Motor neuron (in vitro differentiated cells): ENCODE measurements at regions not wholly inside any gene's neighbourhood (a gene's known extent, or its start where the extent isn't known, plus 50 kb on each side); places are given as distances from the start of the nearest gene placed in this dataset.
"Not testable (repeated sequence)": the region's sequence is repeated elsewhere in the genome, so short reads cannot be mapped to it uniquely, and the experiment has no call there.

Source experiments
- ATAC-seq, 8 experiments: fragments of 200-7000 bp; cut with Tn5 transposase; replicated peaks in 6 of 8; 2 replicates each; pipeline ENCODE4 v1.8.0; 2021; ENCODE audit warnings: mild to moderate bottlenecking in 8 of 8, moderate library complexity in 8 of 8
- H3K27ac ChIP-seq, 2 donors: fragments of 250-450 bp; sonication (Bioruptor Pico); 2 replicates each; pipeline ENCODE4 v1.9.0; 2021; ENCODE audit warnings: antibody characterized with exemption in 2 of 2, mild to moderate bottlenecking in 2 of 2, moderate library complexity in 1 of 2
- H3K4me1 ChIP-seq, 2 donors: fragments of 250-450 bp; sonication (Bioruptor Pico); replicated peaks in 1 of 2; 2 replicates each; pipeline ENCODE4 v1.6.1; 2021; ENCODE audit warnings: antibody characterized with exemption in 2 of 2, mild to moderate bottlenecking in 2 of 2, moderate library complexity in 1 of 2
- H3K4me3 ChIP-seq, 5 donors: fragments of 250-450 bp; sonication (Bioruptor Pico); 2 replicates each; pipeline ENCODE4 v1.9.0; 2021; ENCODE audit warnings: antibody characterized with exemption in 5 of 5, mild to moderate bottlenecking in 5 of 5, moderate library complexity in 4 of 5
- WGBS, 10 experiments: fragments of 450-650 bp; shearing (Covaris generic); methylation state at CpG; one replicate each; pipeline ENCODE4 v1.0.0; 2022; 5-methylcytosine and 5-hydroxymethylcytosine counted together
- in situ Hi-C, 9 experiments: fragments of 400-800 bp; cut with MboI; loops; one replicate each; pipeline ENCODE4 v1.15.0; 2021; ENCODE audit warnings: low sequenced_read_pairs in 9 of 9, low pct_unique_long_range_greater_than_20kb in 2 of 9; ENCODE audit not compliant: unreplicated experiment in 9 of 9

DNA sequence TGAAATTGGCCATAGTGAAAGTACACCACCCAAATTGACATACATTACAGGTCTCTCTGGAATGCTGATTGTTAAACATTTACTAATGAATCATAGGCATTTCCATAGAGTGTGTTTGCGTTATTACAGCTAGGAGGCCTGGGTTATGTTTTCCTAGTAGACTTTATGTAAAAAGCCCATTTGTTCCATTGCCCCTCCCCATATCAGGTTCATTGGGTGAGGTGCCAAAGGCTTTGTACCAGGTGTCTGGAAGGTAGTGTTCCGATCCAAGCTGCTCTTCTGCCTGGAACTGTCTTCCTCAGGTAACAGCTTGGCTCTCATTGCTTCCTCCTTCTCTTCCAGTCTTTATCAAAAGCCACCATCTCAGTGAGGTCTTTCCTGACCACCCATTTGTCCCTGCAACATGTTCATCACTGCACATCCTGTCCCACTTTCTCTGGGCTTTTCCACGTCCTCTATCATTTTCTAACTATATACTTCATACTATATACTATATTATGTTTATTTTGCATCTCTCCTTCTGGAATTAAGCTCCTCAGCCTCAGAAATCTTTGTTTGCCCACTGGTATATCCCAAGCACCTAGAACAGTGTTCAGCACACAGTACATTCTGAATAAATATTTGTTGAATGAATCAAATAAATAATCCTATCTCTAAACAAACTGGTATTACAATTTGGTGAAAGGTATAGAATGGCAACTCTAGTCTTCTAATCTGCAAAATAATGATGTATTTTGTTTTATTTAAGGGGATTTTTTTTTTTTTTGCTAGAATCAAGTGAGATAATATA lies 252.3 kb downstream of the KTN1 start:
- in situ Hi-C loops = no loop called here
- ATAC-seq = peak in 3 of 8 experiments; percentile 47 to 98 (median 89)
- WGBS, 10 experiments = 30 to 100% (median 87%) methylated on average over 1 to 3 of the region's 3 CpGs

DNA sequence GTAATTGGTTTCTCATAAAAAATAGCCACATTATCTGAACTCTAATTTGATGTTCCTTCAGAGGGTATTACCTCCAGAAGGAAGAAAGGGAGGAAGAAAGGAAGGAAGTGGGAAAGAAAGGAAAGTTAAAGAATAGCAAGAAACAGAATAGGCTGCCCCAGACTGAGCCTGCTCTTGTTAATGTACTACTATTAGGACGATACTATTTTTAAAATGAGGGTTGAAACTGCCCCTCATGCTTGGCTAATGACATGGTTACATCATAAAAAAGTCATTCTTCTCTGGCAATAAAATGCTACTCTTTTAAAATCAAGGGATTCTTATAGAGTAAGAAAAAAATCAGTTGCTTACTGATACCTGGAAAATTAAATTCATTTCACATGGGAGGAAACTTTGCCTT lies 253.0 kb downstream of the KTN1 start:
- no peak for ATAC-seq
- Histone ChIP-seq H3K4me1 (peaks cover 7 to 10% of the 10 kb centered on the region in 2 donors), H3K4me3 (no peak overlapping the region), H3K27ac (no peak overlapping the region)
- in situ Hi-C loops = no loop called here
- 43 to 100% (median 83%) methylated on average over 1 of the region's 1 CpG; no CpG with 5 or more reads in 2 of the 10 experiments for WGBS, 10 experiments

More for the DNA sequence above, 252.3 kb downstream of the KTN1 start:
- H3K27ac ChIP-seq = no peak overlapping the region
- H3K4me3 ChIP-seq = no peak overlapping the region
- H3K4me1 ChIP-seq = peaks cover 7 to 10% of the 10 kb centered on the region in 2 donors

DNA sequence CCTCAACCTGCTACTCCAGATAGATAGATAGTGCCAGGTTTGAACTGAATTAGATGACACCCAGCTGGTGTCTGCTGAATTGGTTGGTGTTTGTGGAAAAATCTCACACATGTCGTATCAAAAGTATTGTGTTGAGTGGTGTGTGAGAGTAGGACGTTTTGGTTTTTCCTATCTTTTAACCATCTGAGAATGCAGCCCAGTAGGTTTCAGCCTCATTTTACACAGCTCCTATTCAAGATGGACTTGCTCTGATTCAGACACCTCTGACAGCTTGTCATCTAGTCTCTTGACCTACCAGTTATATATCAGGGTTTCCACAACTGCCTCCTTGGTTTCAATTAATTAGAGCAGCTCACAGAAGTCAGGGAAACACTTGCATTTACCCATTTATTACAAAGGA lies 254.4 kb downstream of the KTN1 start:
- in situ Hi-C loops = no loop called here
- peaks cover 7 to 10% of the 10 kb centered on the region in 2 donors for H3K4me1 ChIP-seq
- no peak overlapping the region for H3K4me3 ChIP-seq
- H3K27ac ChIP-seq = no peak overlapping the region
- no peak for ATAC-seq
- WGBS, 10 experiments = 30 to 92% (median 75%) methylated on average over 1 to 2 of the region's 2 CpGs; no CpG with 5 or more reads in 3 of the 10 experiments

DNA sequence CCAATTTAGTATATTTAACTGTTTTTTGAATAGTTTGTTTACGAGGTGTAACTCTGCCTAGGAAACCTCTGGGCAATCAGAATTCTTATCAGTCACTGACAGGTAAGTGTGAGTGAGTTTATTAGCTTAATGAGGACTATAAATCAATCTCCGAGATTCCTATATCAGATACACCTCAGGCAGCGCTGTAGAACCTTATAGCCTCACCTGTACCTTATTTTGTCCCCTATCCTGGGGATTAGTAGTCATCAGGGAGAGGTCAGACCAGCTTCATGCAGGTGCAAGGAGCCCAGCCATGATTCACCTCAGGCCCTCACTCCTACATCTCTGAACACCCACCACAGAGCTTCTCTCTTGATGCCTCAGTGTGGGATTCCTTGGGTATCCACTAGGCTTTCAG lies 256.0 kb downstream of the KTN1 start:
- Histone ChIP-seq H3K4me3 (no peak overlapping the region), H3K27ac (no peak overlapping the region), H3K4me1 (peaks cover 6 to 10% of the 10 kb centered on the region in 2 donors)
- in situ Hi-C loops = no loop called here
- no peak for ATAC-seq
- WGBS, 10 experiments = 27 to 100% (median 66%) methylated on average over 1 to 3 of the region's 3 CpGs; no CpG with 5 or more reads in 2 of the 10 experiments

DNA sequence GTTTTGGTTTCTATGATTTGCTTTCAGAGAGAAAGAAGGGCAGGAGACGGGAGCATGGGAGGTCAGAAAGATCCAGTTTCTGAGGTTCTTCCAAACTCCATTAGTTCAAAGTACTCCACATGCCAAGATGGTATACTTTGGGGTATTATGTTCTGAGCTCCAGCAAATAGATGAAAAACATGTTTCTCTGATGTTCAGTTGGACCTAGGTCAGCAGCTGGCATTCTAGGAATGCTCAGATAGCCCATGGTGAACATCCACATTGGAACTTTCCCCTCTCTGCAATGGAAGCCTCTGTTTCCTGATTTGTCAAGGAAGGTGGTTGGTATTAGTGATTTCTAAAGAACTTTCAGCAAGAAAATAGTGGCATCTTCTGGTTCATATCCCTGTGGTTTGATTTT lies 257.5 kb downstream of the KTN1 start:
- no peak for ATAC-seq
- no peak overlapping the region for H3K4me3 ChIP-seq
- in situ Hi-C loops = no loop called here
- no peaks in the 10 kb centered on the region for H3K4me1 ChIP-seq
- WGBS, 10 experiments = 17 to 100% (median 100%) methylated on average over 1 of the region's 1 CpG; no CpG with 5 or more reads in 5 of the 10 experiments
- no peak overlapping the region for H3K27ac ChIP-seq

DNA sequence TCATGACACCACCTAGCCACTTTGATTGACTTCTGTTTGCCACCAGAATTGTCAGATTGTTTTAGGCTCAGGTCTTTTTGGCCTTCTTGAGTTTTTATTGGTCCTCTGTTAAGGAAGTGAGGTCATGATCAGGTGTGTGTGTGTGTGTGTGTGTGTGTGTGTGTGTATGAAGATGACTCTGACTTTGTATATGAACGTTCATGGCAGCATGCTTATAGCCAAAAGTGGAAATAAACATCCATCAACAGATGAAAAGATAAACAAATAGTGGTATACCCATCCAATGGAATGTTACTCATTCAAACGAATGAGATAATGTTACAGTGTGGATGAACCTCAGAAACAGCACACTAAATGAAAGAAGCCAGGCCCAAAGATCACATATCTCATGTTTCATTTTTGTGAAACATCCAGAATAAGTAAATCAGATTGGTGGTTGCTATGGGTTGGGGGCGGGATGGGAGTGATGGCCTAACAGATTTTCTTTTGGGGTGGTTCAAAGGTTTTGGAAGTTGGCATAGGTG lies 258.6 kb downstream of the KTN1 start:
- no peak for ATAC-seq
- H3K4me3 ChIP-seq = no peak overlapping the region
- no peaks in the 10 kb centered on the region for H3K4me1 ChIP-seq
- in situ Hi-C loops = no loop called here
- H3K27ac ChIP-seq = no peak overlapping the region
- WGBS, 10 experiments = 13 to 94% (median 67%) methylated on average over 1 to 3 of the region's 3 CpGs; no CpG with 5 or more reads in 3 of the 10 experiments

DNA sequence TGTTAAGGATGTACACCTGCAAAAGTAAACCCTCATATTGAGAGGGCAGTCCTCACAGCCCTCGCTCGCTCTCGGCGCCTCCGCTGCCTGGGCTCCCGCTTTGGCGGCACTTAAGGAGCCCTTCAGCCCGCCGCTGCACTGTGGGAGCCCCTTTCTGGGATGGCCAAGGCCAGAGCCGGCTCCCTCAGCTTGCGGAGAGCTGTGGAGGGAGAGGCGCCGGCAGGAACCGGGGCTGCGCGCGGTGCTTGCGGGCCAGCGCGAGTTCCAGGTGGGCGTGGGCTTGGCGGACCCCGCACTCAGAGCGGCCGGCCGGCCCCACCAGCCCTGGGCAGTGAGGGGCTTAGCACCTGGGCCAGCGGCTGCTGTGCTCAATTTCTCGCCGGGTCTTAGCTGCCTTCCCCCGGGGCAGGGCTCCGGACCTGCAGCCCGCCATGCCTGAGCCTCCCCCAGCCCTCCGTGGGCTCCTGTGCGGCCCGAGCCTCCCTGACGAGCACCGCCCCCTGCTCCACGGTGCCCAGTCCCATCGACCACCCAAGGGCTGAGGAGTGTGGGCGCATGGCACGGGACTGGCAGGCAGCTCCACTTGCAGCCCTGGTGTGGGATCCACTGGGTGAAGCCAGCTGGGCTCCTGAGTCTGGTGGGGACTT lies 259.4 kb downstream of the KTN1 start:
- in situ Hi-C loops, ATAC-seq, H3K4me3 ChIP-seq, H3K27ac ChIP-seq, H3K4me1 ChIP-seq: not testable (repeated sequence)
- 100% methylated on average over 6 of the region's 41 CpGs; no CpG with 5 or more reads in 9 of the 10 experiments for WGBS, 10 experiments

DNA sequence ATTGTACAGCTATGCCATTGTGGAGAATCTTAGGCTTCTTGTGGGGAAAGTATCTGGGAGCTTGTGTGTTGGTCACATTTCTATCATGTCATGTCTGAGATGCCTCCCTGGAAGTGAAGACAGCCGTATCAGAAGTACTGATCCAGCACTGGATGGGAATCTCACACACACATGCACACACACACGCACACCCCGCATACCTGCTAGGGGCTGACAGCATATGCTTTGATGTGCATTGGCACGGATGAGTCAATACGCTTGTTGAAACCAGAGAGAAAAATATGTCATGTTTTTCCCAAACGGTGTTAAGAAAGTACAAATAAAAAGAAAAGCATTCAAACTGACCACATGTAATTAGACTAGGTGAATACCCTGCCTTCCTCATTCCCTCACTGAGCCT lies 260.8 kb downstream of the KTN1 start:
- Histone ChIP-seq H3K4me3 (no peak overlapping the region), H3K27ac (no peak overlapping the region), H3K4me1 (no peaks in the 10 kb centered on the region)
- WGBS, 10 experiments = 53 to 100% (median 96%) methylated on average over 1 to 5 of the region's 6 CpGs; no CpG with 5 or more reads in 1 of the 10 experiments
- in situ Hi-C loops = no loop called here
- ATAC-seq = no peak

DNA sequence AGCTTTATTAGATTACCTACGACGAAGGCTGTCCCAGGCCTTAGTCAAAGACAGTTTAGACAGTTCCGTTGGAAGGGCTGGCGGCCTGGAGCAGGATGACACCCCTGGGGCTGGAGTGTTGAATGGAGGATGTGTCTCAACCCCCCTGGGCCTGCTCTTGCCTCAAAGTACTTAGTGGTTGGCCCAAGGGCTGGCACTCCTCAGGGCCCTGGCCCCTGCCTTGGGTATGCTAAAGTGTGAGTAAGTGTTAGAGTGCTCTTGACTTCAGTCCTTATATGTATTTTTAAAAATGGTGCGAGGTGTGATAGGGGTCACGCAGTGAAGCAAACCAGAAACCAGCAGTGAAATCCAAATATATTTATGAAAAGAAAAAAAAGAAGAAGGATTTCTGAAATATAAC lies 261.6 kb downstream of the KTN1 start:
- in situ Hi-C loops = no loop called here
- Histone ChIP-seq H3K4me3 (no peak overlapping the region), H3K4me1 (no peaks in the 10 kb centered on the region), H3K27ac (no peak overlapping the region)
- no peak for ATAC-seq
- WGBS, 10 experiments = 56 to 100% (median 65%) methylated on average over 1 to 5 of the region's 6 CpGs; no CpG with 5 or more reads in 1 of the 10 experiments

DNA sequence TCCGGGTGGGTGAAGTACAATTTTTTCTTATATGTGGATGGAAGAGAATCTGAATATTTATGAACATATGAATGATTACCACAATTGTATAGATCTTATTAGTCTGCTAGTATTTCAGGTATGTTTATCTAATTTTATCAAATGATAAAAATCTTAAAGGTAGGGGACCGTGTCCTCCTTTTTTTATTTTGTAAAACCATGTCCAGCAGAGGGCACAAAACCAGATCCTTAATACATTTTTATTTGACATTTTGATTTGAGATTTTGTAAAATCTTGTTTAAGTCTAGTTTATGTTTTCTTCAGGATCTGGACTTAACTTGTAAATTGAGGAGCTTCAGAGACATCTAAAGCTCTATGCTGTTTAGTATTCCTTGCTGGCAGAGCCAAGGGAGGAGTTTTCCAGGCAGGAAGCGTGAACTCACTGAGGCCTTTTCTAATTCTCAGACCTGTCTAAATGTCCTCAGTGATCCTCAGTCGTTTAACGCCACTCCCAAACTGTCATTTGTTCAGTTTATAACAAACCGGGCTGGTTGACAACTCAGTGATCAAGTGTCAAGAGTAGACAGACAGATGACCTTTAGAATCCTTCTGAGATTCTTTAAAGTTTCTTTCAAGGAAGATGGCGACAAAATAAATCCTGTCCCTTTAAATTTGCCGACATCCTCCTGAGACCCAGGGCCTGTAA lies 263.9 kb downstream of the KTN1 start:
- in situ Hi-C loops = no loop called here
- no peak overlapping the region for H3K27ac ChIP-seq
- no peak for ATAC-seq
- WGBS, 10 experiments = 0 to 90% (median 65%) methylated on average over 1 to 8 of the region's 8 CpGs
- H3K4me3 ChIP-seq = no peak overlapping the region
- H3K4me1 ChIP-seq = no peaks in the 10 kb centered on the region

DNA sequence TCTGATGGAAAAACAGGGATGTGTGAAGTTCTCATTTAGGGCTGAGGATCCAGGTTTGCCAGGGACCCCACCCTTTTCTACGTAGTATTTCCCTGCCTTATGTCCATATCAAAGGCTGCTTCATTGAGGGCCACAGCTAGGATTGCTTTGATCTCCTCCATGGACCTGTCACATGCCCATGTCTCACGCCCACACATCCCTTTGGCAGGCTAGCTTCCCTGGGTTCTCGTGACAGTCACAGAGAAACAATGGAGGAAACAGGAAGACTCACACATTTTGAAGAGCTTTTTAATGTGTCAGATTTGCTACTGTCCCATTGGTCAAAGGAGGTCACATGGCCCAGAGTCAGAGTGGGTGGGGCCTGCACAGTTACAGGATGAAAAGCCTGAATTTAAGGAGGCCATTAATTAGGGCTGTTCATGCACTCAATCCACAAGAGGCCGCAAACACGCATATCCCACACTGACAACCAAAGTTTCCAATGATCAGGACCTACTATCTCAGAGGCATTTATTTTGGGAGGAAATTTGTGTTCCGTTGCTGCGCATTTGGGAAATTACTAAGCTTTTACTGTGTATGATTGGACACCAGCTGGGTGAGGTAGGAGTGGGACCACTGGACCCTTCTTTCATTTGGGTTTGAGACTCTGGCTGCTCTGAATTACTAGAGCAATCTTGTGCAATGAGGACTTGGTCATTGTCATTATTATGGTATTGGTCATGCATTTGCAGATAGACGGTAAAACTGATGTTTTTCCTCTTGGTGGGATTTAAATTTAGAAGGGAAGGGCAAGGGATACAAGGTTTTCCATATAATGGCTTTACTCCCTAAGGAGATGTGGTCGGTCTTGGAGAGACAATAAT lies 266.2 kb downstream of the KTN1 start:
- Histone ChIP-seq H3K4me1 (no peaks in the 10 kb centered on the region), H3K27ac (no peak overlapping the region), H3K4me3 (no peak overlapping the region)
- peak in 1 of 8 experiments; percentile 10 for ATAC-seq
- 61 to 100% (median 80%) methylated on average over 1 to 8 of the region's 9 CpGs; no CpG with 5 or more reads in 2 of the 10 experiments for WGBS, 10 experiments
- in situ Hi-C loops = no loop called here

DNA sequence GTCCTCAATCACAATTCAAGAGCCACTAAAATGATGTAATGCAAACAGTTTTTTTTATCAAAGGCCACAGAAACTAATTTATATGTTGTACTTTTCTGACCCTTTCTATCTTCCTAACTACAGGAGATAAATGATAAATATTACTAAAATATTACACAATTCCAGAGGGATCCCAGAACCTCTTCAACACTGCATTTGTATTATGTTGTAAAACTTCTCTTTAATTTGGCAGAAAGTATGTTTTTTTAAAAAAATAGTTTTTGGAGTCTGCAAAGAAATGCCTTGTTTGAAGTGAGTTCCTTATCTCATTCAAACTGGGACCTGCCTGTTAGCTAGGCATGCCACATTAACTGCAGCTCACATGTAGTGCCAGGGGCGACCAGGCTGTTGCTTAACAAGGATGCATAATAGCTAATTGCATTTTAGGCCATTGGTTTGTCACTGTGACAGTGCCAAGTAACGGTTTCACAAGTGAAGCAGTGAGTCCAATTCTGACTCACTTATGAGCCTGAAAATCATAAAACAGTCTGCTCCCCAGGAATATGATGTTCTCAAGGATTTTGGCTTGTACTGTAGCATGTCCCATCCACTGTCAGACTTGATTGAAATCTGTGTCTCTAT lies 266.9 kb downstream of the KTN1 start:
- H3K27ac ChIP-seq = no peak overlapping the region
- ATAC-seq = peak in 4 of 8 experiments; percentile 6 to 89 (median 27)
- in situ Hi-C loops = no loop called here
- WGBS, 10 experiments = 0 to 92% (median 25%) methylated on average over 1 to 2 of the region's 2 CpGs; no CpG with 5 or more reads in 3 of the 10 experiments
- no peaks in the 10 kb centered on the region for H3K4me1 ChIP-seq
- no peak overlapping the region for H3K4me3 ChIP-seq
